ENCODE measurements at regions not wholly inside any gene's neighbourhood (a gene's known extent, or its start where the extent isn't known, plus 50 kb on each side); places are given as distances from the start of the nearest gene placed in this dataset.
A peak's percentile ranks its signal among the peaks of the same experiment; 100 is the strongest.

- no peak for DNase-seq
These were observed 170.0 kb downstream of the TTLL2 start for GRCh38 chr6:167494698-167495435.

- peak; percentile 86 for DNase-seq
These were observed 170.9 kb downstream of the TTLL2 start for GRCh38 chr6:167495506-167496401.

- no peak for DNase-seq
These were observed 171.8 kb downstream of the TTLL2 start for GRCh38 chr6:167496707-167497106.

- DNase-seq, result no peak
These were observed 172.7 kb downstream of the TTLL2 start for GRCh38 chr6:167497428-167498056.

GRCh38 chr6:167499161-167499660, 174.3 kb downstream of the TTLL2 start:
- no peak for DNase-seq

GRCh38 chr6:167500961-167501360, 176.1 kb downstream of the TTLL2 start:
- DNase-seq, result no peak

GRCh38 chr6:167501831-167502385, 177.0 kb downstream of the TTLL2 start:
- no peak for DNase-seq

- no peak for DNase-seq
These were observed 177.6 kb downstream of the TTLL2 start for GRCh38 chr6:167502471-167502870.

- DNase-seq, result no peak
These were observed 179.6 kb downstream of the TTLL2 start for GRCh38 chr6:167504385-167504961.

GRCh38 chr6:167505199-167505598, 180.3 kb downstream of the TTLL2 start:
- no peak for DNase-seq

GRCh38 chr6:167505782-167506181, 180.9 kb downstream of the TTLL2 start:
- DNase-seq, result no peak

- DNase-seq, result no peak
These were observed 181.8 kb downstream of the TTLL2 start for GRCh38 chr6:167506443-167507301.

GRCh38 chr6:167507376-167507945, 182.6 kb downstream of the TTLL2 start:
- no peak for DNase-seq

GRCh38 chr6:167508919-167509852, 184.3 kb downstream of the TTLL2 start:
- no peak for DNase-seq

GRCh38 chr6:167509853-167510220, 185.0 kb downstream of the TTLL2 start:
- DNase-seq, result no peak

GRCh38 chr6:167510648-167511047, 185.8 kb downstream of the TTLL2 start:
- no peak for DNase-seq

GRCh38 chr6:167512696-167513375, 187.9 kb downstream of the TTLL2 start:
- no peak for DNase-seq

GRCh38 chr6:167513778-167514177, 188.9 kb downstream of the TTLL2 start:
- DNase-seq, result no peak

- DNase-seq, result no peak
These were observed 189.6 kb downstream of the TTLL2 start for GRCh38 chr6:167514524-167514923.

Data from midbrain (tissue), 1 donor.